ENCODE measurements at regions not wholly inside any gene's neighbourhood (a gene's known extent, or its start where the extent isn't known, plus 50 kb on each side); places are given as distances from the start of the nearest gene placed in this dataset.
A peak's percentile ranks its signal among the peaks of the same experiment; 100 is the strongest.

- peaks cover 11% of the 10 kb centered on the region for H3K4me1 Mint-ChIP-seq (ENCODE audit: low read depth, unreplicated experiment)
- TF ChIP-seq CTCF (IDR thresholded peaks at IDR 0.05; ENCODE audit: unreplicated experiment): no peak
- CTCF ChIA-PET: interaction anchor here (0.7 kb wide), 1 partner anchor 80 kb away, joined by 6 read pairs; no protein-coding TSS in a partner anchor
- H3K27me3 Mint-ChIP-seq (ENCODE audit: unreplicated experiment): no peaks in the 10 kb centered on the region
- no peak overlapping the region for H3K27ac Mint-ChIP-seq (ENCODE audit: unreplicated experiment)
- no peak for DNase-seq
- no TSS peak for BruUV-seq (replicated peaks)
- H3K4me3 Mint-ChIP-seq (ENCODE audit: low read depth, unreplicated experiment): no peak overlapping the region
- H3K9me3 Mint-ChIP-seq (ENCODE audit: low read depth, unreplicated experiment): no peaks in the 10 kb centered on the region
- intact Hi-C loops (cut with micrococcal nuclease; ENCODE audit: unreplicated experiment): loop anchor here (5.0 to 10.0 kb wide), 4 partner anchors 79 to 363 kb away; partner anchors contain the start of gene BCOR
- peaks cover 6% of the 10 kb centered on the region for H3K36me3 Mint-ChIP-seq (ENCODE audit: insufficient read depth, unreplicated experiment)
Measured at GRCh38 chrX:39811376-39811775, 286.4 kb downstream of the BCOR start.

- peaks cover 15% of the 10 kb centered on the region for H3K27me3 Mint-ChIP-seq (ENCODE audit: unreplicated experiment)
- H3K36me3 Mint-ChIP-seq (ENCODE audit: insufficient read depth, unreplicated experiment): peaks cover 6% of the 10 kb centered on the region
- peaks cover 11% of the 10 kb centered on the region for H3K4me1 Mint-ChIP-seq (ENCODE audit: low read depth, unreplicated experiment)
Measured at GRCh38 chrX:39813631-39814277, 284.0 kb downstream of the BCOR start.

GRCh38 chrX:39814391-39814790 is 283.4 kb downstream of the BCOR start:
- CTCF ChIA-PET: interaction anchor here (1.7 kb wide), 1 partner anchor 84 kb away, joined by 8 read pairs; no protein-coding TSS in a partner anchor
- Mint-ChIP-seq H3K4me1 (ENCODE audit: low read depth, unreplicated experiment) (peaks cover 11% of the 10 kb centered on the region), H3K4me3 (ENCODE audit: low read depth, unreplicated experiment) (no peak overlapping the region), H3K36me3 (ENCODE audit: insufficient read depth, unreplicated experiment) (peaks cover 6% of the 10 kb centered on the region), H3K9me3 (ENCODE audit: low read depth, unreplicated experiment) (no peaks in the 10 kb centered on the region), H3K27ac (ENCODE audit: unreplicated experiment) (no peak overlapping the region), H3K27me3 (ENCODE audit: unreplicated experiment) (peaks cover 22% of the 10 kb centered on the region)
- intact Hi-C loops (cut with micrococcal nuclease; ENCODE audit: unreplicated experiment): loop anchor here (5.0 to 10.0 kb wide), 4 partner anchors 82 to 360 kb away; partner anchors contain the start of gene BCOR
- BruUV-seq (replicated peaks): no TSS peak
- DNase-seq: peak; percentile 13
- peak; percentile 20 for TF ChIP-seq CTCF (IDR thresholded peaks at IDR 0.05; ENCODE audit: unreplicated experiment)

More at GRCh38 chrX:39813631-39814277, 284.0 kb downstream of the BCOR start:
- BruUV-seq (replicated peaks): no TSS peak
- Mint-ChIP-seq H3K9me3 (ENCODE audit: low read depth, unreplicated experiment) (no peaks in the 10 kb centered on the region), H3K4me3 (ENCODE audit: low read depth, unreplicated experiment) (no peak overlapping the region), H3K27ac (ENCODE audit: unreplicated experiment) (no peak overlapping the region)
- TF ChIP-seq CTCF (IDR thresholded peaks at IDR 0.05; ENCODE audit: unreplicated experiment): no peak
- intact Hi-C loops (cut with micrococcal nuclease; ENCODE audit: unreplicated experiment): loop anchor here (5.0 to 10.0 kb wide), 4 partner anchors 81 to 361 kb away; partner anchors contain the start of gene BCOR
- CTCF ChIA-PET: interaction anchor here (1.7 kb wide), 1 partner anchor 83 kb away, joined by 8 read pairs; no protein-coding TSS in a partner anchor
- DNase-seq: peak; percentile 17

GRCh38 chrX:39815631-39816030 is 282.1 kb downstream of the BCOR start:
- no peak for DNase-seq
- no peak overlapping the region for H3K4me3 Mint-ChIP-seq (ENCODE audit: low read depth, unreplicated experiment)
- H3K4me1 Mint-ChIP-seq (ENCODE audit: low read depth, unreplicated experiment): peaks cover 11% of the 10 kb centered on the region
- BruUV-seq (replicated peaks): no TSS peak
- H3K27me3 Mint-ChIP-seq (ENCODE audit: unreplicated experiment): peaks cover 25% of the 10 kb centered on the region
- no peaks in the 10 kb centered on the region for H3K9me3 Mint-ChIP-seq (ENCODE audit: low read depth, unreplicated experiment)
- TF ChIP-seq CTCF (IDR thresholded peaks at IDR 0.05; ENCODE audit: unreplicated experiment): no peak
- intact Hi-C loops (cut with micrococcal nuclease; ENCODE audit: unreplicated experiment): loop anchor here (10.0 kb wide), 3 partner anchors 89 to 359 kb away; partner anchors contain the start of gene BCOR
- no peak overlapping the region for H3K27ac Mint-ChIP-seq (ENCODE audit: unreplicated experiment)
- peaks cover 9% of the 10 kb centered on the region for H3K36me3 Mint-ChIP-seq (ENCODE audit: insufficient read depth, unreplicated experiment)
- CTCF ChIA-PET: interaction anchor here (0.6 kb wide), 1 partner anchor 281 kb away, joined by 3 read pairs; no protein-coding TSS in a partner anchor

Measured in Calu3 (cell line).